Jurkat, Clone E6-1 (cell line): ENCODE measurements at regions not wholly inside any gene's neighbourhood (a gene's known extent, or its start where the extent isn't known, plus 50 kb on each side); places are given as distances from the start of the nearest gene placed in this dataset.
"Not testable (repeated sequence)": the region's sequence is repeated elsewhere in the genome, so short reads cannot be mapped to it uniquely, and the experiment has no call there.

ENCODE experiments used
- DNase-seq: peaks from one replicate; pipeline ENCODE4 v3.0.0-alpha.2; 2011; ENCODE audit warnings: low read depth, low spot score
- H3K4me3 ChIP-seq: 2 replicates; pipeline ENCODE4 v1.5.1; 2011; ENCODE audit warnings: mild to moderate bottlenecking, low read length, control low read depth, moderate library complexity

- DNase-seq: no peak
- H3K4me3 ChIP-seq: no peak overlapping the region
These were observed 64.7 kb upstream of the SELENOP start for GRCh38 chr5:42876375-42876844.

GRCh38 chr5:42875785-42876374 lies 64.2 kb upstream of the SELENOP start:
- H3K4me3 ChIP-seq: no peak overlapping the region
- no peak for DNase-seq

- no peak for DNase-seq
- H3K4me3 ChIP-seq: no peak overlapping the region
These were observed 63.5 kb upstream of the SELENOP start for GRCh38 chr5:42875211-42875610.

- no peak overlapping the region for H3K4me3 ChIP-seq
- DNase-seq: no peak
These were observed 63.0 kb upstream of the SELENOP start for GRCh38 chr5:42874621-42875198.

- DNase-seq: no peak
- H3K4me3 ChIP-seq: no peak overlapping the region
These were observed 61.2 kb upstream of the SELENOP start for GRCh38 chr5:42872865-42873264.

GRCh38 chr5:42870882-42871418 lies 59.3 kb upstream of the SELENOP start:
- H3K4me3 ChIP-seq: no peak overlapping the region
- no peak for DNase-seq

- not testable (repeated sequence) for H3K4me3 ChIP-seq, DNase-seq
These were observed 56.7 kb upstream of the SELENOP start for GRCh38 chr5:42868417-42868816.

GRCh38 chr5:42864749-42865148 lies 53.1 kb upstream of the SELENOP start:
- not testable (repeated sequence) for DNase-seq, H3K4me3 ChIP-seq
